ENCODE measurements at regions not wholly inside any gene's neighbourhood (a gene's known extent, or its start where the extent isn't known, plus 50 kb on each side); places are given as distances from the start of the nearest gene placed in this dataset.

- no peak for TF ChIP-seq CTCF (IDR thresholded peaks at IDR 0.05; ENCODE audit: insufficient read depth, low read length, poor library complexity, severe bottlenecking)
- TF ChIP-seq EZH2phosphoT487 (conservative IDR thresholded peaks at IDR 0.05; ENCODE audit: low read length) = no peak
Measured at GRCh38 chr12:76680940-76681339, 83.0 kb upstream of the ZDHHC17 start.
